ENCODE measurements at regions not wholly inside any gene's neighbourhood (a gene's known extent, or its start where the extent isn't known, plus 50 kb on each side); places are given as distances from the start of the nearest gene placed in this dataset.

GRCh38 chr16:9528511-9529079, 437.2 kb downstream of the HAPSTR1 start:
- CTCF ChIA-PET, result no interaction called here
- no TSS peak for BruUV-seq (replicated peaks)
- no peaks in the 10 kb centered on the region for H3K36me3 Mint-ChIP-seq (ENCODE audit: insufficient read depth, unreplicated experiment)
- intact Hi-C loops (cut with micrococcal nuclease; ENCODE audit: unreplicated experiment), result no loop called here
- H3K4me3 Mint-ChIP-seq (ENCODE audit: low read depth, unreplicated experiment), result no peak overlapping the region
- H3K4me1 Mint-ChIP-seq (ENCODE audit: low read depth, unreplicated experiment), result no peaks in the 10 kb centered on the region
- no peaks in the 10 kb centered on the region for H3K9me3 Mint-ChIP-seq (ENCODE audit: low read depth, unreplicated experiment)
- no peak for TF ChIP-seq CTCF (IDR thresholded peaks at IDR 0.05; ENCODE audit: unreplicated experiment)
- H3K27me3 Mint-ChIP-seq (ENCODE audit: unreplicated experiment), result peaks cover 63% of the 10 kb centered on the region
- no peak for DNase-seq
- H3K27ac Mint-ChIP-seq (ENCODE audit: unreplicated experiment), result no peak overlapping the region

GRCh38 chr16:9533042-9533441, 441.6 kb downstream of the HAPSTR1 start:
- BruUV-seq (replicated peaks), result no TSS peak
- intact Hi-C loops (cut with micrococcal nuclease; ENCODE audit: unreplicated experiment), result no loop called here
- no peak for TF ChIP-seq CTCF (IDR thresholded peaks at IDR 0.05; ENCODE audit: unreplicated experiment)

GRCh38 chr16:9534759-9535158, 443.3 kb downstream of the HAPSTR1 start:
- Mint-ChIP-seq H3K27me3 (ENCODE audit: unreplicated experiment) (peaks cover 73% of the 10 kb centered on the region), H3K9me3 (ENCODE audit: low read depth, unreplicated experiment) (no peaks in the 10 kb centered on the region), H3K4me1 (ENCODE audit: low read depth, unreplicated experiment) (no peaks in the 10 kb centered on the region), H3K27ac (ENCODE audit: unreplicated experiment) (no peak overlapping the region), H3K4me3 (ENCODE audit: low read depth, unreplicated experiment) (no peak overlapping the region), H3K36me3 (ENCODE audit: insufficient read depth, unreplicated experiment) (no peaks in the 10 kb centered on the region)
- no peak for TF ChIP-seq CTCF (IDR thresholded peaks at IDR 0.05; ENCODE audit: unreplicated experiment)
- DNase-seq, result no peak
- no TSS peak for BruUV-seq (replicated peaks)
- intact Hi-C loops (cut with micrococcal nuclease; ENCODE audit: unreplicated experiment), result no loop called here
- CTCF ChIA-PET, result no interaction called here

More at GRCh38 chr16:9533042-9533441, 441.6 kb downstream of the HAPSTR1 start:
- Mint-ChIP-seq H3K27me3 (ENCODE audit: unreplicated experiment) (peaks cover 67% of the 10 kb centered on the region), H3K27ac (ENCODE audit: unreplicated experiment) (no peak overlapping the region), H3K4me1 (ENCODE audit: low read depth, unreplicated experiment) (no peaks in the 10 kb centered on the region), H3K4me3 (ENCODE audit: low read depth, unreplicated experiment) (no peak overlapping the region), H3K36me3 (ENCODE audit: insufficient read depth, unreplicated experiment) (no peaks in the 10 kb centered on the region), H3K9me3 (ENCODE audit: low read depth, unreplicated experiment) (no peaks in the 10 kb centered on the region)
- DNase-seq, result no peak
- CTCF ChIA-PET, result no interaction called here

- TF ChIP-seq CTCF (IDR thresholded peaks at IDR 0.05; ENCODE audit: unreplicated experiment), result no peak
- H3K9me3 Mint-ChIP-seq (ENCODE audit: low read depth, unreplicated experiment), result no peaks in the 10 kb centered on the region
- no peak overlapping the region for H3K4me3 Mint-ChIP-seq (ENCODE audit: low read depth, unreplicated experiment)
- DNase-seq, result no peak
- intact Hi-C loops (cut with micrococcal nuclease; ENCODE audit: unreplicated experiment), result no loop called here
- H3K36me3 Mint-ChIP-seq (ENCODE audit: insufficient read depth, unreplicated experiment), result no peaks in the 10 kb centered on the region
- H3K4me1 Mint-ChIP-seq (ENCODE audit: low read depth, unreplicated experiment), result no peaks in the 10 kb centered on the region
- no TSS peak for BruUV-seq (replicated peaks)
- H3K27me3 Mint-ChIP-seq (ENCODE audit: unreplicated experiment), result peaks cover 62% of the 10 kb centered on the region
- CTCF ChIA-PET, result no interaction called here
- no peak overlapping the region for H3K27ac Mint-ChIP-seq (ENCODE audit: unreplicated experiment)
Measured at GRCh38 chr16:9536905-9537304, 445.5 kb downstream of the HAPSTR1 start.

Data from Calu3 (cell line).